ENCODE measurements at regions not wholly inside any gene's neighbourhood (a gene's known extent, or its start where the extent isn't known, plus 50 kb on each side); places are given as distances from the start of the nearest gene placed in this dataset.
"Not testable (repeated sequence)": the region's sequence is repeated elsewhere in the genome, so short reads cannot be mapped to it uniquely, and the experiment has no call there.

DNA sequence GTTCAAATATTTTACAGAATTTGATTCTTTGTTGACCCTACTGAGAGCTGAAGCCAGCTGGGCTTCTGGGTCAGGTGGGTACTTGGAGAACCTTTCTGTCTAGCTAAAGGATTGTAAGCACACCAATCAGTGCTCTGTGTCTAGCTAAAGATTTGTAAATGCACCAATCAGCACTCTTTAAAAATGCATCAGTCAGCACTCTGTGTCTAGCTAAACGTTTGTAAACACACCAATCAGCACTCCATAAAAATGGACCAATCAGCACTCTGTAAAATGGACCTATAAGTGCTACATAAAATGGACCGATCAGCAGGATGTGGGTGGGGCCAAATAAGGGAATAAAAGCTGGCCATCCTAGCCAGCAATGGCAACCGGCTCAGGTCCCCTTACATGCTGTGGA, 76.4 kb upstream of the TMSB4Y start:
- TF ChIP-seq, protein P1, sequence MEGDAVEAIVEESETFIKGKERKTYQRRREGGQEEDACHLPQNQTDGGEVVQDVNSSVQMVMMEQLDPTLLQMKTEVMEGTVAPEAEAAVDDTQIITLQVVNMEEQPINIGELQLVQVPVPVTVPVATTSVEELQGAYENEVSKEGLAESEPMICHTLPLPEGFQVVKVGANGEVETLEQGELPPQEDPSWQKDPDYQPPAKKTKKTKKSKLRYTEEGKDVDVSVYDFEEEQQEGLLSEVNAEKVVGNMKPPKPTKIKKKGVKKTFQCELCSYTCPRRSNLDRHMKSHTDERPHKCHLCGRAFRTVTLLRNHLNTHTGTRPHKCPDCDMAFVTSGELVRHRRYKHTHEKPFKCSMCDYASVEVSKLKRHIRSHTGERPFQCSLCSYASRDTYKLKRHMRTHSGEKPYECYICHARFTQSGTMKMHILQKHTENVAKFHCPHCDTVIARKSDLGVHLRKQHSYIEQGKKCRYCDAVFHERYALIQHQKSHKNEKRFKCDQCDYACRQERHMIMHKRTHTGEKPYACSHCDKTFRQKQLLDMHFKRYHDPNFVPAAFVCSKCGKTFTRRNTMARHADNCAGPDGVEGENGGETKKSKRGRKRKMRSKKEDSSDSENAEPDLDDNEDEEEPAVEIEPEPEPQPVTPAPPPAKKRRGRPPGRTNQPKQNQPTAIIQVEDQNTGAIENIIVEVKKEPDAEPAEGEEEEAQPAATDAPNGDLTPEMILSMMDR (IDR thresholded peaks at IDR 0.05 in 8 of 11, conservative IDR thresholded peaks at IDR 0.05 in 3 of 11): not testable (repeated sequence)
- not testable (repeated sequence) for TF ChIP-seq POLR2A (IDR thresholded peaks at IDR 0.05)

Data from spleen (tissue), 7 donors.